Neural progenitor cell (in vitro differentiated cells): ENCODE measurements at regions not wholly inside any gene's neighbourhood (a gene's known extent, or its start where the extent isn't known, plus 50 kb on each side); places are given as distances from the start of the nearest gene placed in this dataset.

Experiments
- DNase-seq: peaks from one replicate; pipeline ENCODE4 v3.0.0-alpha.2; 2016; ENCODE audit warnings: low spot score
- H2AFZ ChIP-seq: fragments of 200-600 bp; sonication (generic); replicated peaks from 2 replicates; pipeline ENCODE4 v1.6.1; 2016; ENCODE audit warnings: antibody characterized with exemption
- H3F3A ChIP-seq: fragments of 200-600 bp; sonication (generic); 2 replicates; pipeline ENCODE4 v1.6.1; 2016; ENCODE audit warnings: antibody characterized with exemption, low read depth
- H3K27ac ChIP-seq: fragments of 200-600 bp; sonication (generic); 2 replicates; pipeline ENCODE4 v1.5.1; 2016; ENCODE audit warnings: mild to moderate bottlenecking
- H3K27me3 ChIP-seq: fragments of 200-600 bp; sonication (generic); 2 replicates; pipeline ENCODE4 v1.6.1; 2016; ENCODE audit warnings: mild to moderate bottlenecking, moderate library complexity
- H3K36me3 ChIP-seq: fragments of 200-600 bp; sonication (generic); 2 replicates; pipeline ENCODE4 v1.5.1; 2016
- H3K4me1 ChIP-seq: fragments of 200-600 bp; sonication (generic); 2 replicates; pipeline ENCODE4 v1.6.1; 2016; ENCODE audit warnings: mixed run types
- H3K4me2 ChIP-seq: fragments of 200-600 bp; sonication (generic); 2 replicates; pipeline ENCODE4 v1.6.1; 2016
- H3K4me3 ChIP-seq: fragments of 200-600 bp; sonication (generic); 2 replicates; pipeline ENCODE4 v1.5.1; 2016
- H3K79me2 ChIP-seq: fragments of 200-600 bp; sonication (generic); 2 replicates; pipeline ENCODE4 v1.6.1; 2016; ENCODE audit warnings: low read depth
- H3K9ac ChIP-seq: fragments of 200-600 bp; sonication (generic); 2 replicates; pipeline ENCODE4 v1.6.1; 2016
- H3K9me3 ChIP-seq: fragments of 200-600 bp; sonication (generic); 2 replicates; pipeline ENCODE4 v1.5.1; 2016; ENCODE audit warnings: low read depth
- H4K20me1 ChIP-seq: fragments of 200-600 bp; sonication (generic); 2 replicates; pipeline ENCODE4 v1.6.1; 2016; ENCODE audit warnings: low read depth
- H3K27ac Mint-ChIP-seq: 3 replicates; pipeline ENCODE4 v1.8.0; 2021; ENCODE audit warnings: mixed read lengths
- H3K27me3 Mint-ChIP-seq: 2 replicates; pipeline ENCODE4 v1.8.0; 2022; ENCODE audit warnings: low read depth, mild to moderate bottlenecking, inconsistent platforms, moderate library complexity, mixed read lengths; ENCODE audit not compliant: insufficient read depth
- H3K36me3 Mint-ChIP-seq: 3 replicates; pipeline ENCODE4 v1.8.0; 2021; ENCODE audit warnings: mixed read lengths
- H3K4me1 Mint-ChIP-seq: 3 replicates; pipeline ENCODE4 v1.8.0; 2021; ENCODE audit warnings: mixed read lengths
- H3K4me3 Mint-ChIP-seq: 3 replicates; pipeline ENCODE4 v1.8.0; 2021; ENCODE audit warnings: mild to moderate bottlenecking, moderate library complexity, mixed read lengths
- H3K9me3 Mint-ChIP-seq: 3 replicates; pipeline ENCODE4 v1.8.0; 2020; ENCODE audit warnings: mixed read lengths
- EZH2 ChIP-seq: fragments of 200-600 bp; sonication (generic); IDR thresholded peaks from 2 replicates; pipeline ENCODE4 v1.6.1; 2017; ENCODE audit warnings: antibody characterized with exemption, mild to moderate bottlenecking, moderate library complexity
- EZH2phosphoT487 ChIP-seq: fragments of 200-600 bp; sonication (generic); IDR thresholded peaks from 2 replicates; pipeline ENCODE4 v1.6.1; 2017; ENCODE audit warnings: antibody characterized with exemption
- TF ChIP-seq, protein P1 (sequence below): fragments of 200-600 bp; sonication (generic); IDR thresholded peaks from 2 replicates; pipeline ENCODE4 v1.5.1; 2017; ENCODE audit warnings: antibody characterized with exemption, mild to moderate bottlenecking

DNA sequence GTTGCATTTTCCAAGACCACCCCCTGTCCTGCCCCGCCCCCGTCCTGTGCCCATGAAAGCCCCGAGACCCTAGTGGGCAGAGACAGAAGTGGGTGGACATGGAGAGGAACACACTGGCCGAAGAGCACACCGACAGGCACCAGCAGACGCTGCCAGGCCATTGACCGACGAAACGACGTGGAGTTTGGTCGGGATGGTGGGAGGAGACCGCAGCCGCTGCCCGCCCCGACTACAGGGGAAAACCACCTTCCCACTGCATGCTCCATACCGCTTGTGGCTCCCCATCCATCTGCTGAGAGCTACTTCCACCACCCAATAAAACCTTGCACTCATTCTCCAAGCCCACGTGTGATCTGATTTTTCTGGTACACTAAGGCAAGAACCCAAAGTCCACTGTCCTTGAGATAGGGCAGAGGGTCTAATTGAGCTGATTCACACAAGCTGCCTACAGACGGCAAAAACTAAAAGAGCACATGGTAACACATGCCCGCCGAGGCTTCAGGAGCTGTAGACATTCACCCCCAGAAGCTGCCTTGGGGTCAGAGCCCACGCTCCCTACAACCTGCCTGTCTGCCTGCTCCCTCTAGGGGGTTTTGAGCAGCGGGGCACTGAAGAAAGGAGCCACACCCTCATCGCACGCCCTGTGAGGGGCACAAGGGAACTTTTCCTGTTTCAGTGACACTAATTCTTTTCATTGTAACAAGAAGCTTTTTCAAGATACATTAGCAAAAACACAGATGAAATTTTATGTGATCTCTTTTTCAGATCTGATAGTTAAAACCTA, 81.2 kb upstream of the RAB3GAP2 start:
- no peak overlapping the region for H3K27ac Mint-ChIP-seq
- H3K36me3 ChIP-seq = no peaks in the 10 kb centered on the region
- H3K9me3 ChIP-seq = no peaks in the 10 kb centered on the region
- H3K79me2 ChIP-seq = no peaks in the 10 kb centered on the region
- H3K36me3 Mint-ChIP-seq = no peaks in the 10 kb centered on the region
- no peaks in the 10 kb centered on the region for H3K27me3 Mint-ChIP-seq
- no peaks in the 10 kb centered on the region for H3F3A ChIP-seq
- no peaks in the 10 kb centered on the region for H3K27me3 ChIP-seq
- H3K4me2 ChIP-seq = no peak overlapping the region
- no peaks in the 10 kb centered on the region for H3K9me3 Mint-ChIP-seq
- no peaks in the 10 kb centered on the region for H3K4me1 ChIP-seq
- no peaks in the 10 kb centered on the region for H4K20me1 ChIP-seq
- no peak overlapping the region for H3K4me3 ChIP-seq
- no peak overlapping the region for H3K9ac ChIP-seq
- H2AFZ ChIP-seq = peak overlapping the region; percentile 64
- H3K4me1 Mint-ChIP-seq = peaks cover 4% of the 10 kb centered on the region
- DNase-seq = peak; percentile 47
- H3K4me3 Mint-ChIP-seq = no peak overlapping the region
- no peak overlapping the region for H3K27ac ChIP-seq
- TF ChIP-seq, protein P1, sequence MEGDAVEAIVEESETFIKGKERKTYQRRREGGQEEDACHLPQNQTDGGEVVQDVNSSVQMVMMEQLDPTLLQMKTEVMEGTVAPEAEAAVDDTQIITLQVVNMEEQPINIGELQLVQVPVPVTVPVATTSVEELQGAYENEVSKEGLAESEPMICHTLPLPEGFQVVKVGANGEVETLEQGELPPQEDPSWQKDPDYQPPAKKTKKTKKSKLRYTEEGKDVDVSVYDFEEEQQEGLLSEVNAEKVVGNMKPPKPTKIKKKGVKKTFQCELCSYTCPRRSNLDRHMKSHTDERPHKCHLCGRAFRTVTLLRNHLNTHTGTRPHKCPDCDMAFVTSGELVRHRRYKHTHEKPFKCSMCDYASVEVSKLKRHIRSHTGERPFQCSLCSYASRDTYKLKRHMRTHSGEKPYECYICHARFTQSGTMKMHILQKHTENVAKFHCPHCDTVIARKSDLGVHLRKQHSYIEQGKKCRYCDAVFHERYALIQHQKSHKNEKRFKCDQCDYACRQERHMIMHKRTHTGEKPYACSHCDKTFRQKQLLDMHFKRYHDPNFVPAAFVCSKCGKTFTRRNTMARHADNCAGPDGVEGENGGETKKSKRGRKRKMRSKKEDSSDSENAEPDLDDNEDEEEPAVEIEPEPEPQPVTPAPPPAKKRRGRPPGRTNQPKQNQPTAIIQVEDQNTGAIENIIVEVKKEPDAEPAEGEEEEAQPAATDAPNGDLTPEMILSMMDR = peak; percentile 41
- no peak for TF ChIP-seq EZH2
- TF ChIP-seq EZH2phosphoT487 = no peak

DNA sequence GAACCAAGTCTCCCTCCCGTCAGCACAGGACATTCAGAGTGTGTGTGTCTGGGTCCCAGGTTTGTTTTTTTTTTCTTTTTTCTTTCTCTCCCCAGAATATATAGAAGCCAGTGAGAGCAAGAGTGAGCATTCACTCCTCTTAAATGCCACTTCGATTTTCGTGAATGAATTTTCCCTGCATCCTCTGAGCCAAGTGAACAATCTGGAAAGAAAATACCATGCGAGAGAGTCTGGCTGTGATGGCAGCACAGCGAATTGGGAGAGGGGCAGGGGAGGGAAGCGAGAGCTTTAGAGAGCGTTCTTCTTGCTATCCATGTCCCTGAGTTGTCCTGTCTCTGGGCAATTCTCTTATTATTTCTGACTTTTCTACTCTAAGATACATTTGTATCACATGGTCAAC, 76.0 kb upstream of the RAB3GAP2 start:
- H3K9me3 ChIP-seq = no peaks in the 10 kb centered on the region
- H3K4me1 ChIP-seq = no peaks in the 10 kb centered on the region
- H3K27me3 ChIP-seq = no peaks in the 10 kb centered on the region
- H3K36me3 ChIP-seq = no peaks in the 10 kb centered on the region
- DNase-seq = no peak
- no peaks in the 10 kb centered on the region for H3F3A ChIP-seq
- TF ChIP-seq EZH2phosphoT487 (no peak), EZH2 (no peak)
- TF ChIP-seq, protein P1 = no peak
- peaks cover 4% of the 10 kb centered on the region for H3K4me1 Mint-ChIP-seq
- H3K9ac ChIP-seq = no peak overlapping the region
- no peaks in the 10 kb centered on the region for H3K9me3 Mint-ChIP-seq
- H3K79me2 ChIP-seq = no peaks in the 10 kb centered on the region
- no peaks in the 10 kb centered on the region for H3K36me3 Mint-ChIP-seq
- no peak overlapping the region for H3K4me3 Mint-ChIP-seq
- no peaks in the 10 kb centered on the region for H4K20me1 ChIP-seq
- no peak overlapping the region for H3K4me3 ChIP-seq
- no peak overlapping the region for H3K27ac Mint-ChIP-seq
- H3K4me2 ChIP-seq = no peak overlapping the region
- no peak overlapping the region for H2AFZ ChIP-seq
- no peak overlapping the region for H3K27ac ChIP-seq
- no peaks in the 10 kb centered on the region for H3K27me3 Mint-ChIP-seq

DNA sequence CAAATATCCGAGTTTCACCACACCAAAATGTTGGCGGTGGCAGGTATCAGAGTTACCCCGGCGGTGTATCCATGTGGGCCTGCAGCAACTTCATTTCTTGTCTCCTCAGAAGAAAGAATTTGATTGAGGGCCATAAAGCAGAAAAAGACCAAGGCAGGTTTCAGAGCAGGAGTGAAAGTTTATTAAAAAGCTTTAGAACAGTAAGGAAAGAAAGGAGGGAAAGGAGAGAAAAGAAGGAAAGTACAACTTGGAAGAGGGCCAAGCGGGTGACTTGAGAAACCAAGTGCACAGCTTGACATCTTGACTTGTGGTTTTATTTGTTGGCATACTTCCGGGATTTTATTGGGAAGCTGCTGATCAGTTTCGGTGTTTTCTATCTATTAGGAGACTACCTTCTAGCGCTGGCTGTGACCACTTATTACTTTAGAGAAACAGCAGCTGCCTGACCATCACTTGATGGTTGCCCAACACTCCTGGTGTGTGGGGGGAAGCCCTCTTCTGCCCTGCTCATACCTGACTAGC, 75.5 kb upstream of the RAB3GAP2 start:
- H3K27ac Mint-ChIP-seq = no peak overlapping the region
- no peaks in the 10 kb centered on the region for H3K9me3 Mint-ChIP-seq
- H3K4me3 Mint-ChIP-seq = no peak overlapping the region
- Histone ChIP-seq H3K9me3 (no peaks in the 10 kb centered on the region), H2AFZ (no peak overlapping the region), H3K27me3 (no peaks in the 10 kb centered on the region), H3K4me3 (no peak overlapping the region), H4K20me1 (no peaks in the 10 kb centered on the region), H3K9ac (no peak overlapping the region), H3F3A (no peaks in the 10 kb centered on the region), H3K79me2 (no peaks in the 10 kb centered on the region), H3K4me2 (no peak overlapping the region), H3K36me3 (no peaks in the 10 kb centered on the region), H3K4me1 (no peaks in the 10 kb centered on the region), H3K27ac (no peak overlapping the region)
- H3K27me3 Mint-ChIP-seq = no peaks in the 10 kb centered on the region
- TF ChIP-seq, protein P1 = no peak
- TF ChIP-seq EZH2 = no peak
- no peak for TF ChIP-seq EZH2phosphoT487
- DNase-seq = no peak
- H3K36me3 Mint-ChIP-seq = no peaks in the 10 kb centered on the region
- peaks cover 6% of the 10 kb centered on the region for H3K4me1 Mint-ChIP-seq
